ENCODE measurements at regions not wholly inside any gene's neighbourhood (a gene's known extent, or its start where the extent isn't known, plus 50 kb on each side); places are given as distances from the start of the nearest gene placed in this dataset.

GRCh38 chr4:67250131-67250896 lies 295.0 kb downstream of the CENPC start:
- Histone ChIP-seq H3K27me3 (ENCODE audit: insufficient read depth, poor library complexity, severe bottlenecking) (no peaks in the 10 kb centered on the region), H3K4me3 (replicated peaks; ENCODE audit: insufficient read depth, low read length) (no peak overlapping the region), H3K27ac (replicated peaks) (peak overlapping the region; percentile 80)
- TF ChIP-seq, protein P1, sequence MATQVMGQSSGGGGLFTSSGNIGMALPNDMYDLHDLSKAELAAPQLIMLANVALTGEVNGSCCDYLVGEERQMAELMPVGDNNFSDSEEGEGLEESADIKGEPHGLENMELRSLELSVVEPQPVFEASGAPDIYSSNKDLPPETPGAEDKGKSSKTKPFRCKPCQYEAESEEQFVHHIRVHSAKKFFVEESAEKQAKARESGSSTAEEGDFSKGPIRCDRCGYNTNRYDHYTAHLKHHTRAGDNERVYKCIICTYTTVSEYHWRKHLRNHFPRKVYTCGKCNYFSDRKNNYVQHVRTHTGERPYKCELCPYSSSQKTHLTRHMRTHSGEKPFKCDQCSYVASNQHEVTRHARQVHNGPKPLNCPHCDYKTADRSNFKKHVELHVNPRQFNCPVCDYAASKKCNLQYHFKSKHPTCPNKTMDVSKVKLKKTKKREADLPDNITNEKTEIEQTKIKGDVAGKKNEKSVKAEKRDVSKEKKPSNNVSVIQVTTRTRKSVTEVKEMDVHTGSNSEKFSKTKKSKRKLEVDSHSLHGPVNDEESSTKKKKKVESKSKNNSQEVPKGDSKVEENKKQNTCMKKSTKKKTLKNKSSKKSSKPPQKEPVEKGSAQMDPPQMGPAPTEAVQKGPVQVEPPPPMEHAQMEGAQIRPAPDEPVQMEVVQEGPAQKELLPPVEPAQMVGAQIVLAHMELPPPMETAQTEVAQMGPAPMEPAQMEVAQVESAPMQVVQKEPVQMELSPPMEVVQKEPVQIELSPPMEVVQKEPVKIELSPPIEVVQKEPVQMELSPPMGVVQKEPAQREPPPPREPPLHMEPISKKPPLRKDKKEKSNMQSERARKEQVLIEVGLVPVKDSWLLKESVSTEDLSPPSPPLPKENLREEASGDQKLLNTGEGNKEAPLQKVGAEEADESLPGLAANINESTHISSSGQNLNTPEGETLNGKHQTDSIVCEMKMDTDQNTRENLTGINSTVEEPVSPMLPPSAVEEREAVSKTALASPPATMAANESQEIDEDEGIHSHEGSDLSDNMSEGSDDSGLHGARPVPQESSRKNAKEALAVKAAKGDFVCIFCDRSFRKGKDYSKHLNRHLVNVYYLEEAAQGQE (IDR thresholded peaks at IDR 0.05; ENCODE audit: insufficient replicate concordance, low read depth), result no peak
- peak; percentile 15; the same call in 1 of the 2 replicates for TF ChIP-seq SPI1 (IDR thresholded peaks at IDR 0.05; ENCODE audit: borderline replicate concordance, low read depth)
- peak; percentile 1 to 63 for DNase-seq (ENCODE audit: low read depth in 1 of 2, low spot score in 1 of 2)

DNA sequence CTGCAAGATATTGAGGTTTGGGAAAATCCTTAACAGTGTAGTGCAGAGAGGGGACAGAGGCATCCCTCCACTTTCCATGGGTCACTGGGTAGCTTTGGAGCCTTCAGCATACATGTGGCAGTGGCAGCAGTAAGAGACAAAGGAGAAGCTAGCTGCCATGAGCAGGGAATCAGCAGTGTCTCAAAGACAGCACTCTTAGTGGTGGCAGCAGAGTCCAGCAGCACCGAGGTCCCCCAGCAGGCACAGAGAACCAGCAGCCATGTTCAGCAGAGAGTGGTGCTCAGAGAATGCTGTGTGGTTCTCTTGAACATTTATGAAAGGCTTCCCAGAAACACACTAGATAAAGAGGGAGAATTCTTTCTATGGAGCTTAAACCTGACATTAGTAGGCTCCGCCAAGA lies 308.5 kb downstream of the CENPC start:
- H3K27ac ChIP-seq (replicated peaks), result no peak overlapping the region
- TF ChIP-seq SPI1 (IDR thresholded peaks at IDR 0.05; ENCODE audit: borderline replicate concordance, low read depth), result no peak
- TF ChIP-seq, protein P1 (IDR thresholded peaks at IDR 0.05; ENCODE audit: insufficient replicate concordance, low read depth), result no peak
- H3K4me3 ChIP-seq (replicated peaks; ENCODE audit: insufficient read depth, low read length), result no peak overlapping the region
- H3K27me3 ChIP-seq (ENCODE audit: insufficient read depth, poor library complexity, severe bottlenecking), result no peaks in the 10 kb centered on the region
- no peak for DNase-seq (ENCODE audit: low read depth in 1 of 2, low spot score in 1 of 2)

GRCh38 chr4:67236318-67236717 lies 309.0 kb downstream of the CENPC start:
- H3K4me3 ChIP-seq (replicated peaks; ENCODE audit: insufficient read depth, low read length), result no peak overlapping the region
- no peaks in the 10 kb centered on the region for H3K27me3 ChIP-seq (ENCODE audit: insufficient read depth, poor library complexity, severe bottlenecking)
- TF ChIP-seq GABPA (IDR thresholded peaks at IDR 0.05; ENCODE audit: low read depth), result no peak
- TF ChIP-seq CTCF (IDR thresholded peaks at IDR 0.05; ENCODE audit: insufficient read depth, low read length), result no peak
- no peak for TF ChIP-seq SPI1 (IDR thresholded peaks at IDR 0.05; ENCODE audit: borderline replicate concordance, low read depth)
- TF ChIP-seq POLR2AphosphoS5 (IDR thresholded peaks at IDR 0.05; ENCODE audit: low read depth), result no peak
- TF ChIP-seq, protein P1 (IDR thresholded peaks at IDR 0.05; ENCODE audit: insufficient replicate concordance, low read depth), result no peak
- no peak overlapping the region for H3K27ac ChIP-seq (replicated peaks)
- DNase-seq (ENCODE audit: low read depth in 1 of 2, low spot score in 1 of 2), result no peak

DNA sequence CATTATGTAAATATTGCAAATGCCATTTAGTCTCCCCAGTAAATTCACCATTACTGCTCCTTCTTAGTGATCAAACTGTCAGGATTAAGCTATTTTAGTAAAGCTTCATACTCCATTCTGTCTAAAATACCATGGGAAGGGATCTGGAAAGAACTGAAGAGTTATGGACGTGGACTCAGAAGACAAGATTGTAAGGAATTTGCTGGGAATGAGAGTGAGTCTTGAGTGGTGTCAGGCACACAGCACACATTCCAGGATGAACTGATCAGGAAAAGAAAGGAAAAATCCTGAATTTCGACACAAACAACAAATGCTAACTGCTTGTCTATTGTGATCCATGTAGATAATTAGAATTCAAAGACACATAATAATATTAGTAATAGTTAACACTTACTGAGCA lies 311.0 kb downstream of the CENPC start:
- no peak for DNase-seq (ENCODE audit: low read depth in 1 of 2, low spot score in 1 of 2)
- no peak overlapping the region for H3K4me3 ChIP-seq (replicated peaks; ENCODE audit: insufficient read depth, low read length)
- no peaks in the 10 kb centered on the region for H3K27me3 ChIP-seq (ENCODE audit: insufficient read depth, poor library complexity, severe bottlenecking)
- TF ChIP-seq CTCF (IDR thresholded peaks at IDR 0.05; ENCODE audit: insufficient read depth, low read length) (no peak), POLR2AphosphoS5 (IDR thresholded peaks at IDR 0.05; ENCODE audit: low read depth) (no peak)
- H3K27ac ChIP-seq (replicated peaks), result no peak overlapping the region

Data from HL-60 (cell line).